Hypothalamus (tissue), 51 donors: ENCODE measurements at regions not wholly inside any gene's neighbourhood (a gene's known extent, or its start where the extent isn't known, plus 50 kb on each side); places are given as distances from the start of the nearest gene placed in this dataset.

Experiments used
- DNase-seq, 51 donors: peaks; one replicate each; lab custom pipeline; 2025; lab: John Stamatoyannopoulos, UW

DNA sequence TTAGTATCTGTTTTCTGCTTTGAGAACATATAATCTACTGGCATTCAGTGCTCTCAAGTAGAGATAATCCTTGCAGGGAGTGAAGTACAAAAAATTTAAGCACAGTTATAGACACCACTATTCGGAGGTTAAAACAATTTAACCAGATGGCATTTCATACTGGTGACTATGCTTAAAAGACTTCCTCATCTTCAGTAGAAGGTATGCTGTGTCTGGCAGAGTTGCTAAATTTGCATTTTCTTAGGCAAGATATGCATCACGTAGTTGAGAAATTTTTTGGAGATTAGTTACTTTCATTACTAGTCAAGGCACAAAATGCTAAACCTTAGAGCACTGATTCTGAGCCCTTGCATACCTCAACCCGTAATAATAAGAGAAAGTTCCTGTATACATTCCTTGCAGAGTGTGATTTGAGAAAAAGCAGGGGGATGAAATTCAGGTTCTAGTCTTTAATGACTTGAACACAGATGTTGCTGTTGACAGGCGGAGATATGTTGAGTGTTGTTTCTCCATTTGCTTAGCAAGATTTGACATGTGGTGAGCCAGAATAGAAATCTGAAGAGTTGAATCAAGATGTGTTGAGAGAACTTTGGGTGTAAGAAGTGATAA is 70.8 kb upstream of the STARD4 start:
- no peak for DNase-seq

DNA sequence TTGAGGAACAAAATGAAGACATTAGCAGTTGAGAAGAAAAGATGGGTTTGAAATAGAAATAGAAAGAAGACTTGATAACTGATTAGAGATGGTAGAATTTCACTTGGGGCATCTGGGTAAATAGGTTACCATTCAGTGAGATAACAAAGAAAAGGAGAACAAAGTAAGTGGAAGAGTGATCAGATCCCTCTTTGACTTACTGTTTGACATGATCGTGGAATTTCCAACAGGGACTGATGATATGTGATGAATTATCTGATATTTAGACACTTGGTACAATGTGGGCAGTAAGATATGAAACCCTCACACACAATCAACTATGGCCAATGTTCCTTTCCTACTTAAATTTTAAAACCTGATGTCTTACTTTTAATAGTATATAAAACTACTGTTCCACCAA is 70.1 kb upstream of the STARD4 start:
- no peak for DNase-seq

DNA sequence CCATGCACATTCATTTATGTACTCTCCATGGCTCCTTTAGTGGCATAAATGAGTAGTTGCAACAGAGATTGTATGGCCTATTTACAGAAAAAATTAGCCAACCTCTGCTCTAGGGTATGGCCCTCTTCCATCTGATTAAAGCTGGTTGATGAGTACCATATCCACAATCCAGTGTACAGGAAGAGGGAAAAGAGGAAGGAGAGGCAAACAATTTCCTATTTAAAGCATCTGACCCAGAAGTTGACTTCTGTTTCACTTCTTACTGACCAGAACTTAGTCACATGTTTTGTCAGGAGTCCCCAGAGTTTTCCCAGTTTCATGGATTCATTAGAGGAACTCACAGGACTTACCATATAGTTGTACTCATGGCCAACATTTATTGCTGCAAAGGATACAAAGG is 68.6 kb upstream of the STARD4 start:
- DNase-seq: no peak

DNA sequence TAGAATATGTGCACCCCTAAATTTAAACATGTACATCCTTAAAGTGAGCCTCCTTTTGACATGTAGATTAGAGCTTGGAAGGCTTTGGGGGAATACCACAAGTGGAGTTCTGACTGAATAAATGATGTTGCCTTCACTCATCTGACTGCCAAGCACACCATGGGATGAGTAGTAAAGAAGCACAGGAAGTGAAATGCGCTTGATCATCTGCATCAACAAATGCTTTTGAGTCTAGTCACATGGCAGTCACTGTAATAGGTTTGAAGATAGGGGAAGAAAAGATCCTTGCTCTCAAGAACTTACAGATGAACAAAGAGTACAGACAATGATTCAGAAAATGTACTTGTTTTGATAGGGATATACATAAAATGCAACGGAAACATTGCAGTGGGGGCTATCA is 62.0 kb upstream of the STARD4 start:
- DNase-seq: no peak

DNA sequence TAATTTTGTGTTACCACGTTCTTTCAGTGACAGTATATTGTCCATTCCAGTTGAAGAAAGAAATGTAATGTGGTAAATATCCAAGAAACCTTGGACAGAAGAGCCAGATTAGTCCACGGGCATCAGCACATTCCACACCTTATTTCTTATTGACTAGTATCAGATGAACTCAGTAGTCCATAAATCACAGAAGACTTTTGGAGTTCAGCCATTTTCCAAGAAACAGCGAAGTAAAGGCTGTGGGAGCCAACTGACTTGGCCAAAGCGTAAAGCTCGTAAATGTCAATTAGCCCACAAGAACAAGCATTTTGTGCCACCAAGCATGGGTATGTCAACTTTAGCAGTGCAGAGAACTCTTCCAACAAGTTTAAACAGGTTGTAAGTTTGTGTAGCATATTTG is 60.2 kb upstream of the STARD4 start:
- DNase-seq: no peak

DNA sequence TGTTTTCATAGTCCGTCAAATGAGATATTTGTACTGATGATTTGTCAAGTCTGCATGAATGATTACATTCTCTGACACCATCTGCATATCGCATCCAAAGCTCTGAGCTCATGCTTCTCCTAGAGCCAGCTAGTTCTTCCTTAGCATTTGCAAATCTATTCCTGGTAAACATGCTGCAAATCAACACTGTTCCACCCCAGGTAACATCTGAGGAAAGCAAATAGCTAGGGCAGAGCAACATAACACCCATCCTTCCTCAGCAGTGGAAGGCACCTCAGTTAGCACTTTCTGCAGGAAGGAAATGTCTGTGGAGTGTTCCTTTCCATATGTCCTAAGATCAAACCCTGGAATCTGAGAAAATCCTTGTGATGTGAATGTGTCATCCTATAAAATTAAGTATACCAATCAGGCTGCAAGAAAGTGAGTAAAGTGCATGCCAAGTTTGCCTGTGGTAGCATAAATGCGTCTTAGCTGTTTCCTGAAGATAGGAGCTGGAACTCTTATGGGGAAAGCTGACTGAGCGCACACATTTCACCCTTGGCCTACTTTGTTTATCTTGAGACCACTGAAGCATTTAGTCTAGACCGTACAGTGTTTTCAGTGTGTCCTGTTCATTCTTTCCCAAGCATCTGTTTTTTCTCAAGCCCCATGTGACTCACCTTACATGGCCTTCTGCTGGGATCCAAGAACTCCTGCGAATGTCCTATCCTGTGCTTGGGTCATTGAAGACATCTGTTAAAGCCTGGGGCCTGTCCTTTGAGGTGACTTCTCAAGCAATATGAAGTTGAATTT is 50.9 kb upstream of the STARD4 start:
- DNase-seq: no peak

DNA sequence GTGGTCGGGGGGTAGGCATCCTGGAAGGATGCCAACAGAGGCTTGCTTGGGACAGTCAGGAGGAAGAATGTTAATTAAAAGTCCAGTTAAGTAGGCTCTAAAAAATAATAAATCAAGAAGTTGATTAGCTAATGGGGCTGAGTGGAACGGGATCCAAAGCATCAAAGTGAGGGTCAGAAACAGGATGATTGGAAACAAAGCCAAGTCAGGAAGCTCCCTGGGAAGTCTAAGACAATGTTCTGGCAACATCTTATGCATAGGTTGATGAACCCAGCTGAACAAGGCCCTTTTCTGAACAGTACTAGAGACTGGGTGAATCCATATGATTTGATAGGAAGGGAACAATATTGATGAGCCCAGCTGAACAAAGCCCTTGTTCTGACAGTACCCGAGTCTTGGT is 50.2 kb upstream of the STARD4 start:
- DNase-seq: no peak
